ENCODE measurements at regions not wholly inside any gene's neighbourhood (a gene's known extent, or its start where the extent isn't known, plus 50 kb on each side); places are given as distances from the start of the nearest gene placed in this dataset.

- no peak overlapping the region for H3K27ac Mint-ChIP-seq
- ATAC-seq (replicated peaks) = no peak
- no peaks in the 10 kb centered on the region for H3K36me3 Mint-ChIP-seq (ENCODE audit: low read depth)
- H3K27me3 Mint-ChIP-seq = no peaks in the 10 kb centered on the region
- no peaks in the 10 kb centered on the region for H3K4me1 Mint-ChIP-seq
- H3K9me3 Mint-ChIP-seq = no peaks in the 10 kb centered on the region
- no peak overlapping the region for H3K4me3 Mint-ChIP-seq
Measured at GRCh38 chr3:72320955-72321303, 527.3 kb downstream of the SHQ1 start.

DNA sequence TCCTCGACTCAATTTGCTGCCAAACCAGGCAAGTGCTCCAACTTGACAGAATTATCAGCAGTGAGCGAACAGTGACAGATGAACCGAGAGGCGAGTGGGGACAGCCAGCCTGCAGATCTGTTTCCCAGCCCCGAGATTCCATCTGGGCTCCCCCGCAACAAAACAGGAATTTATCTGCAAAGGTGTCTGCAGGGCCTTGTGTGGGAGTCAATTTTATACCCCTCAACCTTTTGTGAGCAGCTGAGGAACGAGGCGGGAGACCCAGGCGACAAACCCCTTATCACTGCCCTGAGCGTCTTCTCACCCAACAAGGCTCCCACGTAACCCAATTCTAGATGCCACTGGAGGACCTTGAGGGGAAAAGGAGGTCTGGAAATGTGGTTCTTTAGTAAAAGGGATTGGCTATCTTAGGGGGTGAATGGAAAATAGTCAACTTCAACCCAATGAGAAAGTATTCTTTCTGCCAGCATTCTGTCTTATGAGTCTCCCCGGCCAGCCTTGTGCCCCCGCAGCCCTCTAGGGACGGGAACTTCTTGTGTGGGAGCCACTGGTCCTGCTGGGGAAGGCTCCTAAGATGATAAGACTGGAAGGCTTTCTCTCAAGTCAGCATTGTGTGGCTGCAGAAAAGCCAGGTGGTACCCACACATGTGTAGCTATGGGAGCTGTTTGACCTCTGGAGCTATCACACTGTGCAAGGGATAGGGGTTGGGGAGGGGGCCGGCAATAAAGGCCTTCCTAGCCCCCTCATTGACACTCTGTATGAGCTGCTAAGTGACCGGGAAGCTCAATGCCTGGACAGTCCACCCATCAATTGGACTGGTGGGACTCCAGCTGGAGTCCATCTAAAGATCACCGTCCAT is 527.9 kb downstream of the SHQ1 start:
- no peaks in the 10 kb centered on the region for H3K27me3 Mint-ChIP-seq
- no peaks in the 10 kb centered on the region for H3K4me1 Mint-ChIP-seq
- ATAC-seq (replicated peaks) = no peak
- H3K9me3 Mint-ChIP-seq = no peaks in the 10 kb centered on the region
- no peaks in the 10 kb centered on the region for H3K36me3 Mint-ChIP-seq (ENCODE audit: low read depth)
- H3K27ac Mint-ChIP-seq = no peak overlapping the region
- no peak overlapping the region for H3K4me3 Mint-ChIP-seq

- Mint-ChIP-seq H3K9me3 (peaks cover 2% of the 10 kb centered on the region), H3K36me3 (ENCODE audit: low read depth) (no peaks in the 10 kb centered on the region), H3K4me3 (no peak overlapping the region), H3K4me1 (no peaks in the 10 kb centered on the region), H3K27ac (no peak overlapping the region), H3K27me3 (no peaks in the 10 kb centered on the region)
- ATAC-seq (replicated peaks) = no peak
Measured at GRCh38 chr3:72319194-72320094, 528.8 kb downstream of the SHQ1 start.

DNA sequence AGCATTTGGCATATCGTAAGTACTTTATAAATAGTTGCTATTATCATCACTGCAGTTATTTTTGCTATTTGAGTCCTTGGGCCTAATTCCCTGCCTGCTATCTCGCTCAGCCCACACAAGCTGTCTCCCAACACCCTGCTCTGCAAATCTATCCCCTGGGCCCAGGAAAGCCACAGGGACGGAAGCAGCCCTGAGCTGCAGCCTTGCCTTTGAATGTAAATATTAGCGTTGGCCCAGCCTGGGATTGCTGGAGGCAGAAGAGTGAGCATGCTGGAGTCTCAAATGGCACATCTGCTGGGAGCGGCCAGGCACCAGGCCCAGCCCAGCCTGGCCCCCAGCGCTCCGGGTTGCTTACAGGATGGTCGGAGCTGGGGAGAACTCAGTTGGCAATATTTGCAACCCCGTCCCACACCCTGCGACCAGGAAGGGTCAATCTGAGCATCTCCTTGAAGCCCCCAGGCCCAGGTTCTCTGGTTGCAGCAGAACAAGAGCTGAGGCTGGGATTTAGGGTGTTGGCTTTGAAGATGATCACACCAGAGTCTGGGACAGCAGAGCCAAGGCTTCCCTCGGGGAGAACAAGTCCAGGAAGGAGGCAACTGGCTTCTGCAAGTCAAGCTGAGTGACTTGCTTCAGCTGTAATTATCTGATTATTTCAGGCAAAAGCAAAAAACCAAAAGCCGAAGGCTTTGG is 529.6 kb downstream of the SHQ1 start:
- H3K4me1 Mint-ChIP-seq = no peaks in the 10 kb centered on the region
- H3K27me3 Mint-ChIP-seq = no peaks in the 10 kb centered on the region
- H3K36me3 Mint-ChIP-seq (ENCODE audit: low read depth) = no peaks in the 10 kb centered on the region
- no peak for ATAC-seq (replicated peaks)
- H3K4me3 Mint-ChIP-seq = no peak overlapping the region
- H3K27ac Mint-ChIP-seq = no peak overlapping the region
- H3K9me3 Mint-ChIP-seq = peaks cover 4% of the 10 kb centered on the region

DNA sequence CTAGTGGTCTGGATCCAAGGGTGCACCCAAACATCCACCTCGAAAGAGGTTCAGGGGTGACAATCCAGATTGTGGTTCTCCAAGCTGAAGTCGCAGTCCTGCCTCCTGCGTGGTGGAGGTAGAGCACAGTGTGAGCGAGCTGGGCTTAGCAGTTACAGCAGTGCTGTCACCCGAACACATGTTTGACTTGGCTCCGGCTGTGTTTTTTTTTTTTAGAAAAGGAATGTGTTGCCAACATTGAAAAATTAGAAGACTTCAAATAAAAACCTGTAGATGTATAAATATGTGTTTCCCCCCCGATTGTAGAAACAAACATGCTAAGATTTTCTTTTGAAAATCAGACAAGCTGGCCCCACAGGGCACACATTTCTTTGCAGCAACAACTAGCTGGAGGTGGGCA is 530.8 kb downstream of the SHQ1 start:
- Mint-ChIP-seq H3K27me3 (no peaks in the 10 kb centered on the region), H3K27ac (no peak overlapping the region), H3K4me1 (no peaks in the 10 kb centered on the region), H3K4me3 (no peak overlapping the region), H3K36me3 (ENCODE audit: low read depth) (no peaks in the 10 kb centered on the region), H3K9me3 (peaks cover 4% of the 10 kb centered on the region)
- ATAC-seq (replicated peaks) = no peak

GRCh38 chr3:72316501-72317279 is 531.6 kb downstream of the SHQ1 start:
- no peaks in the 10 kb centered on the region for H3K27me3 Mint-ChIP-seq
- peaks cover under 1% of the 10 kb centered on the region for H3K4me1 Mint-ChIP-seq
- peaks cover 4% of the 10 kb centered on the region for H3K9me3 Mint-ChIP-seq
- no peak overlapping the region for H3K27ac Mint-ChIP-seq
- H3K4me3 Mint-ChIP-seq = no peak overlapping the region
- ATAC-seq (replicated peaks) = no peak
- H3K36me3 Mint-ChIP-seq (ENCODE audit: low read depth) = no peaks in the 10 kb centered on the region

- ATAC-seq (replicated peaks) = no peak
- Mint-ChIP-seq H3K4me3 (no peak overlapping the region), H3K27ac (no peak overlapping the region), H3K27me3 (no peaks in the 10 kb centered on the region), H3K36me3 (ENCODE audit: low read depth) (no peaks in the 10 kb centered on the region), H3K4me1 (peaks cover 10% of the 10 kb centered on the region), H3K9me3 (peaks cover 4% of the 10 kb centered on the region)
Measured at GRCh38 chr3:72313308-72313707, 528.4 kb upstream of the PROK2 start.

DNA sequence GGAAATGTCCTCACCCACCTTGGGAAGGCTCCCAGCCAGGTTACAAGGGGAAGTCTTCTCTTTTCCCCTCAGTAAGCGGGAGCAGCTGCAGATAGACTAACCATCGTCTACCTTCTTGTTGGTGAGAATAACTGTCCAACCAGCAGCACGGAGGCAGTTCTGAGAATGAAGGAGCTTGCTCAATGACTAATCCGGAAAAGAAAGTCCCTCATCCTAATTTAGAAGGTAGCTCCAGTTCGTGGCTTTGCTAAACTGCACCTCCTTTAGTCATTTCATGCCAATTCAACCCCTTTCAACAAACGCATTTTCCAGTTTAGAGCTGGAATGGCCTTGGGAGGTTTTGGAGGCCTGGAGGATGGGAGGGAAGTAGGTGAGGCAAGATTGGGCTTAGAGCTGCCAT is 527.4 kb upstream of the PROK2 start:
- H3K27ac Mint-ChIP-seq = no peak overlapping the region

DNA sequence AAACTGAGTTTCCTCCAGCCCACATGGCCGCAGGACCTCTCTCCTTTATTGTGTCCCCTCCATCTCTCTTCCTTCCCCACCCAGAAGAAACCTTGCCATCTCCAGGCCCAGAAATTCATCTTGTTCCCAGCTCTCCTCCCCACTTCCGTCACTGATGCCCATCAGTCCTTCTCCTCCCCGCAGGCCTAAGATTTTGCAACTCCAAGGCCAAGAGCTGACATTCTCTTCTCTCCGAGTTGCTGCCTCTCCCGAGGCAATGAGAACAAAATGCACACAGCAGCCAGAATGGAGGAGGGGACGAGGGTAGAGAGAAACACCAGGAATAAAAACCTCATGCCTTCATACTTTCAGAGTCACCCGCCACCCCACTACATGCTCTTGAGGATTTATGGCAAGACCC is 526.5 kb upstream of the PROK2 start:
- H3K4me3 Mint-ChIP-seq = no peak overlapping the region
- peaks cover 10% of the 10 kb centered on the region for H3K4me1 Mint-ChIP-seq
- peak overlapping the region; percentile 28 for H3K27ac Mint-ChIP-seq
- H3K36me3 Mint-ChIP-seq (ENCODE audit: low read depth) = no peaks in the 10 kb centered on the region
- H3K9me3 Mint-ChIP-seq = peaks cover 4% of the 10 kb centered on the region
- ATAC-seq (replicated peaks) = no peak
- no peaks in the 10 kb centered on the region for H3K27me3 Mint-ChIP-seq

More for the DNA sequence above, 527.4 kb upstream of the PROK2 start:
- no peak overlapping the region for H3K4me3 Mint-ChIP-seq
- peak; percentile 69 for ATAC-seq (replicated peaks)
- H3K4me1 Mint-ChIP-seq = peaks cover 10% of the 10 kb centered on the region
- H3K9me3 Mint-ChIP-seq = peaks cover 4% of the 10 kb centered on the region
- no peaks in the 10 kb centered on the region for H3K27me3 Mint-ChIP-seq
- no peaks in the 10 kb centered on the region for H3K36me3 Mint-ChIP-seq (ENCODE audit: low read depth)

GRCh38 chr3:72310419-72311380 is 525.8 kb upstream of the PROK2 start:
- H3K36me3 Mint-ChIP-seq (ENCODE audit: low read depth) = no peaks in the 10 kb centered on the region
- H3K4me3 Mint-ChIP-seq = peak overlapping the region; percentile 40
- no peaks in the 10 kb centered on the region for H3K27me3 Mint-ChIP-seq
- H3K4me1 Mint-ChIP-seq = peaks cover 10% of the 10 kb centered on the region
- peaks cover 4% of the 10 kb centered on the region for H3K9me3 Mint-ChIP-seq
- peak overlapping the region; percentile 24 for H3K27ac Mint-ChIP-seq
- ATAC-seq (replicated peaks) = peak; percentile 62

- peak overlapping the region; percentile 40 for H3K4me3 Mint-ChIP-seq
- peaks cover 10% of the 10 kb centered on the region for H3K4me1 Mint-ChIP-seq
- H3K27me3 Mint-ChIP-seq = peaks cover 5% of the 10 kb centered on the region
- no peak for ATAC-seq (replicated peaks)
- no peaks in the 10 kb centered on the region for H3K36me3 Mint-ChIP-seq (ENCODE audit: low read depth)
- no peak overlapping the region for H3K27ac Mint-ChIP-seq
- peaks cover 4% of the 10 kb centered on the region for H3K9me3 Mint-ChIP-seq
Measured at GRCh38 chr3:72309661-72310418, 524.9 kb upstream of the PROK2 start.

- no peaks in the 10 kb centered on the region for H3K36me3 Mint-ChIP-seq (ENCODE audit: low read depth)
- H3K27me3 Mint-ChIP-seq = peaks cover 7% of the 10 kb centered on the region
- peaks cover 10% of the 10 kb centered on the region for H3K4me1 Mint-ChIP-seq
- H3K4me3 Mint-ChIP-seq = no peak overlapping the region
- H3K9me3 Mint-ChIP-seq = no peaks in the 10 kb centered on the region
- no peak overlapping the region for H3K27ac Mint-ChIP-seq
- no peak for ATAC-seq (replicated peaks)
Measured at GRCh38 chr3:72308641-72309040, 523.7 kb upstream of the PROK2 start.

Data from activated T-helper 17 cell treated with anti-CD3 and anti-CD28 coated beads, Interleukin-2, amount 50 U/mL, for 72 hours (primary cell).